HS-27A (cell line): ENCODE measurements at regions not wholly inside any gene's neighbourhood (a gene's known extent, or its start where the extent isn't known, plus 50 kb on each side); places are given as distances from the start of the nearest gene placed in this dataset.

Source experiments
- DNase-seq: peaks from one replicate; pipeline ENCODE4 v3.0.0-alpha.2; 2012; ENCODE audit warnings: low read depth, missing footprints

- DNase-seq = no peak
Observed at GRCh38 chr2:219692521-219692920, 65.1 kb downstream of the SLC4A3 start.

- DNase-seq = no peak
Observed at GRCh38 chr2:219695145-219695709, 67.8 kb downstream of the SLC4A3 start.

- no peak for DNase-seq
Observed at GRCh38 chr2:219697811-219698747, 70.6 kb downstream of the SLC4A3 start.

GRCh38 chr2:219698748-219699439 is 71.5 kb downstream of the SLC4A3 start:
- no peak for DNase-seq

- DNase-seq = no peak
Observed at GRCh38 chr2:219699440-219699821, 72.0 kb downstream of the SLC4A3 start.

- DNase-seq = no peak
Observed at GRCh38 chr2:219701847-219702634, 74.6 kb downstream of the SLC4A3 start.

GRCh38 chr2:219702796-219703545 is 75.5 kb downstream of the SLC4A3 start:
- DNase-seq = no peak

- no peak for DNase-seq
Observed at GRCh38 chr2:219704878-219705277, 77.4 kb downstream of the SLC4A3 start.

- DNase-seq = peak; percentile 36
Observed at GRCh38 chr2:219706823-219707281, 79.4 kb downstream of the SLC4A3 start.

GRCh38 chr2:219707496-219708285 is 80.3 kb downstream of the SLC4A3 start:
- no peak for DNase-seq

- DNase-seq = no peak
Observed at GRCh38 chr2:219709331-219709761, 81.9 kb downstream of the SLC4A3 start.

- no peak for DNase-seq
Observed at GRCh38 chr2:219713110-219713509, 85.7 kb downstream of the SLC4A3 start.

GRCh38 chr2:219714681-219715400 is 87.4 kb downstream of the SLC4A3 start:
- no peak for DNase-seq

- no peak for DNase-seq
Observed at GRCh38 chr2:219718066-219718465, 90.6 kb downstream of the SLC4A3 start.

GRCh38 chr2:219719521-219719920 is 92.1 kb downstream of the SLC4A3 start:
- DNase-seq = no peak

GRCh38 chr2:219720956-219721355 is 93.5 kb downstream of the SLC4A3 start:
- DNase-seq = no peak

- no peak for DNase-seq
Observed at GRCh38 chr2:219722276-219722879, 94.9 kb downstream of the SLC4A3 start.

- DNase-seq = no peak
Observed at GRCh38 chr2:219723311-219723710, 95.9 kb downstream of the SLC4A3 start.

GRCh38 chr2:219724628-219725027 is 97.2 kb downstream of the SLC4A3 start:
- no peak for DNase-seq
